Lower leg skin (tissue), 3 donors: ENCODE measurements at regions not wholly inside any gene's neighbourhood (a gene's known extent, or its start where the extent isn't known, plus 50 kb on each side); places are given as distances from the start of the nearest gene placed in this dataset.

ENCODE experiments used
- POLR2A ChIP-seq, 2 donors: fragments of 450-650 bp; IDR thresholded peaks; one replicate each; pipeline ENCODE4 v1.6.1; 2016 to 2017; ENCODE audit warnings: antibody characterized with exemption in 2 of 2, mild to moderate bottlenecking in 1 of 2, moderate library complexity in 1 of 2
- TF ChIP-seq, protein P1 (sequence below), 3 donors: fragments of 450-650 bp; IDR thresholded peaks; one replicate each; pipeline ENCODE4 v1.5.1; 2016; ENCODE audit warnings: antibody characterized with exemption in 3 of 3, mild to moderate bottlenecking in 3 of 3, moderate library complexity in 2 of 3

DNA sequence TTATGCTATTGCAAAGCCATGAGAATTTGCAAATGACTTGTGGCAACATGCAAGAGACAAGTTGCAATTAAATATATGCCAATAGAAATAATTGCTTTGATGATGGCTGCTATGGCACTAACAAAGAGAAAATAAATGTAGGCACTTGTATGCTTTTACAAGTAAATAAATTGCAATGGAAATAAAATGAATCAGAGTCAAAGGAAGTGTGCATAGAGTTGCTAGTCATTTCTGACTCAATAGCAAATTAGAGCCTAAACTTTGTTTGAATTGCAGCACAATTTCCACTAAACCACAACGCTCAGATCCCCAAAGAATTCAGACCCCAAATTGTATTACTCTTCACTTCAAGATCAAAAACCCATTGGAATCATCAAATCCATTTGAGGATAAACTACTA, 792.1 kb upstream of the ARGLU1 start:
- TF ChIP-seq, protein P1, sequence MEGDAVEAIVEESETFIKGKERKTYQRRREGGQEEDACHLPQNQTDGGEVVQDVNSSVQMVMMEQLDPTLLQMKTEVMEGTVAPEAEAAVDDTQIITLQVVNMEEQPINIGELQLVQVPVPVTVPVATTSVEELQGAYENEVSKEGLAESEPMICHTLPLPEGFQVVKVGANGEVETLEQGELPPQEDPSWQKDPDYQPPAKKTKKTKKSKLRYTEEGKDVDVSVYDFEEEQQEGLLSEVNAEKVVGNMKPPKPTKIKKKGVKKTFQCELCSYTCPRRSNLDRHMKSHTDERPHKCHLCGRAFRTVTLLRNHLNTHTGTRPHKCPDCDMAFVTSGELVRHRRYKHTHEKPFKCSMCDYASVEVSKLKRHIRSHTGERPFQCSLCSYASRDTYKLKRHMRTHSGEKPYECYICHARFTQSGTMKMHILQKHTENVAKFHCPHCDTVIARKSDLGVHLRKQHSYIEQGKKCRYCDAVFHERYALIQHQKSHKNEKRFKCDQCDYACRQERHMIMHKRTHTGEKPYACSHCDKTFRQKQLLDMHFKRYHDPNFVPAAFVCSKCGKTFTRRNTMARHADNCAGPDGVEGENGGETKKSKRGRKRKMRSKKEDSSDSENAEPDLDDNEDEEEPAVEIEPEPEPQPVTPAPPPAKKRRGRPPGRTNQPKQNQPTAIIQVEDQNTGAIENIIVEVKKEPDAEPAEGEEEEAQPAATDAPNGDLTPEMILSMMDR (IDR thresholded peaks at IDR 0.05): no peak
- no peak for TF ChIP-seq POLR2A (IDR thresholded peaks at IDR 0.05)
